SK-MEL-5 (cell line): ENCODE measurements at regions not wholly inside any gene's neighbourhood (a gene's known extent, or its start where the extent isn't known, plus 50 kb on each side); places are given as distances from the start of the nearest gene placed in this dataset.

ENCODE experiments used
- DNase-seq: peaks from one replicate; pipeline ENCODE4 v3.0.0-alpha.2; 2016; ENCODE audit warnings: low read depth, low spot score
- in situ Hi-C: cut with HindIII; loops from 2 replicates; pipeline ENCODE4 v1.10.0; 2016; ENCODE audit warnings: low sequenced_read_pairs, high pct_unique_total_duplicates, low pct_unique_long_range_greater_than_20kb

DNA sequence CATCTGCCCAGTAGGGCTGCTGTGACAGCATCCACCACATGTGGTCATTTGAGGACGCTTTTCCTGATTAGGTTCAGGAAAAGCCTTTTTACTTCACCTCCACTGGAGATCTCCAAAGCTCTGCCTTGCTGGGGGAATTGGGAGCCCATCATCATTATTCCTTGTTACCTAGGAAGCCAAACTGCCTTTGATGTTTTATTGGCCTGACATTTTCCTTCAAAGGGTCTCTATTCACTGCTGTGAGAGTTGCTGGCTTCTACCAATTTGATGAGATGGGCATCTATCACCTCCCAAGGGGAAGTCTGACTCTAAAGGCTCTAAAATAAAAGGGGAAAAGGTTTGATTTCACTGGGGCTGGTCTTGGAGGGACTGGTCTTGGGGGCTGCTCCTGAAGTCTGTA is 678.6 kb downstream of the PTPRU start:
- DNase-seq = no peak
- in situ Hi-C loops = no loop called here

DNA sequence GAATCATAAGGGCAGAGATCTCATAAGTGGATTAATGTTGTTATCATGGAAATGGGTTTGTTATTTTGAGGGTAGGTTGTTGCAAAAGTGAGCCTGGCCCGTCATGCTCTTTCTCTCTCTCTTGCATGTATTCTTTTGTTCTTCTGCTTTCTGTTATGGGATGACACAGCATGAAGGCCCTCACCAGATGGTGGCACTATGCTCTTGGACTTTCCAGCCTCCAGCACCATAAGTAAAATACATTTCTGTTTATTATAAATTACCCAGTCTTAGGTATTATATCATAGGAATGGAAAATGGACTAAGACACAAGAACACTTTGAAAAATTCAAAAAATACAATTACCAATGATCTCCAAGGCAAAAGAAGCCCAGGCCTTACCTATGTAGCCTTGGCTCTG is 676.1 kb downstream of the PTPRU start:
- in situ Hi-C loops = no loop called here

GRCh38 chr1:29909962-29910361 is 673.6 kb downstream of the PTPRU start:
- in situ Hi-C loops = no loop called here
- DNase-seq = no peak

More for the DNA sequence above, 676.1 kb downstream of the PTPRU start:
- DNase-seq = peak; percentile 57

DNA sequence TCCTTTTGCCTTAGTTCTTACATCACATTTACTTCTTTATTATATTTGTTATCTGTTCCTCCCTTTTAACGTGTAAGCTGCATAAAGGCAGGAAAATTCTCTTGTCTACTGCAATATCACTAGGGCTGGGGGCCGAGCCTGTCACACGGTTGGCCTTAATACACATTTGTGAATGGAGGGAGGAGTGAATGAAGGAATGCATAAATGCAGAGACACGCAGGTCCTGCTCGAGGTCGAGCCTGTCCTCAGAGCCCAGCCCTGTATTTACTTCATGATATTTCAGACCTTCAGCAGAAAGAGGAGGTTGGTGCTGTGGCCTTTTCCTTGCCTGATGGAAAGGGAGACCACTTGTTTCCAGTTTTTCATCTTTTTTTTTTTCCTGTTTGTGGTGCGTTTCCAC is 671.3 kb downstream of the PTPRU start:
- no peak for DNase-seq
- in situ Hi-C loops = no loop called here

- in situ Hi-C loops = no loop called here
- DNase-seq = no peak
Measured at GRCh38 chr1:29906927-29907326, 670.6 kb downstream of the PTPRU start.

GRCh38 chr1:29903548-29904166 is 667.3 kb downstream of the PTPRU start:
- peak; percentile 25 for DNase-seq
- in situ Hi-C loops = no loop called here

- in situ Hi-C loops = no loop called here
- no peak for DNase-seq
Measured at GRCh38 chr1:29901624-29902325, 665.5 kb downstream of the PTPRU start.

GRCh38 chr1:29900712-29901111 is 664.4 kb downstream of the PTPRU start:
- DNase-seq = no peak
- in situ Hi-C loops = no loop called here

DNA sequence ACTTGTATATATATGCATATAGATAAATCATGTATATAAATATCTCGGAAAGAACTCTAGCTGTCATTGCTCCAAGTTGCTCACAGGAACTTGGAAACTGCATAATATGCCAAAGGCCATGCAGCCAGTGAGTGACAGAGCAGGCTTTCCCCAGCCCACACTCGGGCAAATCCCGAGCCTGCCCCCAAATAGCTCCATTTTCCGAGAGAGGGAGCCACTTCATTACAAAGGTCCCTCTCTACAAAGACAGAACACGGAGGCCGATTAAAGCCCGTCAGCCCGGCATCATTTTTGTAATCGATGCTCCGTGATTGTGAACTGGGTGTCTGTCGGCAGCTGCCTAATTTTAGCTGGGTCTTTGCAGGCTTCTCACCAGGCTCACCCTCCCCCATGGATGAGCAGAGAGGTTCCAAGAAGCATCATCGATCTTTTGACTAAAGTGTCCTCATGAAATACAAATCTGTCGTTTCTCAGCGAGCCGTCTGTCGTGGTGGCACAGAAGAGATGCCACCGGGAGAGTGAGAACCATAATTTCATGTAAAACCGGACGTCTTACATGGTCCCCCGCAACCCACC is 663.9 kb downstream of the PTPRU start:
- DNase-seq = no peak
- in situ Hi-C loops = no loop called here

GRCh38 chr1:29896791-29897714 is 660.7 kb downstream of the PTPRU start:
- DNase-seq = no peak
- in situ Hi-C loops = no loop called here

- DNase-seq = no peak
- in situ Hi-C loops = no loop called here
Measured at GRCh38 chr1:29896300-29896699, 660.0 kb downstream of the PTPRU start.

GRCh38 chr1:29895201-29895600 is 658.9 kb downstream of the PTPRU start:
- in situ Hi-C loops = no loop called here
- DNase-seq = no peak

DNA sequence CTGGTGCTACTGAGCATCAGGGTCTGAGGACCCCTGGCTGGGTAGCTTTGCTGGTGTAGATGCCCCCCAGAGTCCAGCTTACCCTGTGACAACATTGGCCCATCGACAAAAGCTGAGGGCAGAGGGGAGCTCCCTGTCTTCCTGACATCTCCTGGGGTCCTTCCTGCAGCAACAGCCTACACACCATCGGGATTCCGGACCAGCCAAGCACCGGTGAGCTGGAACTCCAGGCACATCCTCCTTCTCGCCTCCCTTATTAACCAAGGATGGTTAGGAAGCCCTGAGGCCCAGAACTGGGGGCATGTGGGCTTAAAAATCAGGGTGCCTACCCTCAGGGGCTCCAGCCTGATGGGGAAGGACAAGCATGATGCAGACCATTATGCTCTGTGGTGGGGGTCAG is 658.0 kb downstream of the PTPRU start:
- in situ Hi-C loops = no loop called here

DNA sequence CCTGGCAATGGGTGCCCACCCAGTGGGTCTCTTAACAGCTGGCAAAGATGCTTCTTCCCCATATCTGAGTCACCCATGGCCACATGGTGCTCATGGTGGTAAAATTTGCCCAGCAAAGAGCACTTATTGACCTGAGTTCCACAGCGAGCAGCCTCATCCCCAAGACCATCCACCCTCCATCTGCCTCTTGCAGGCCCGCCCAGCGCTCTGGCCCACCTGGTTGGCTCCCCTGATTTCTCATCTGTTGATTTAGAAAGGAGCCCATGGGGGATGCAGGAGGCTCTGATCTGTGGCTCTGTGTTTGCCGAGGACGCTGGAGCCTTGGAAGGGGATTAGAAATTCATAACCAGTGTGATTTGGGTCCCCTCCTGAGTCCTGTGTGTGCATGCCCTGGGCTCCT is 657.5 kb downstream of the PTPRU start:
- in situ Hi-C loops = no loop called here
- no peak for DNase-seq

More for the DNA sequence above, 658.0 kb downstream of the PTPRU start:
- no peak for DNase-seq

GRCh38 chr1:29893046-29893723 is 656.9 kb downstream of the PTPRU start:
- DNase-seq = peak; percentile 44
- in situ Hi-C loops = no loop called here

- DNase-seq = no peak
- in situ Hi-C loops = no loop called here
Measured at GRCh38 chr1:29892247-29892646, 655.9 kb downstream of the PTPRU start.

DNA sequence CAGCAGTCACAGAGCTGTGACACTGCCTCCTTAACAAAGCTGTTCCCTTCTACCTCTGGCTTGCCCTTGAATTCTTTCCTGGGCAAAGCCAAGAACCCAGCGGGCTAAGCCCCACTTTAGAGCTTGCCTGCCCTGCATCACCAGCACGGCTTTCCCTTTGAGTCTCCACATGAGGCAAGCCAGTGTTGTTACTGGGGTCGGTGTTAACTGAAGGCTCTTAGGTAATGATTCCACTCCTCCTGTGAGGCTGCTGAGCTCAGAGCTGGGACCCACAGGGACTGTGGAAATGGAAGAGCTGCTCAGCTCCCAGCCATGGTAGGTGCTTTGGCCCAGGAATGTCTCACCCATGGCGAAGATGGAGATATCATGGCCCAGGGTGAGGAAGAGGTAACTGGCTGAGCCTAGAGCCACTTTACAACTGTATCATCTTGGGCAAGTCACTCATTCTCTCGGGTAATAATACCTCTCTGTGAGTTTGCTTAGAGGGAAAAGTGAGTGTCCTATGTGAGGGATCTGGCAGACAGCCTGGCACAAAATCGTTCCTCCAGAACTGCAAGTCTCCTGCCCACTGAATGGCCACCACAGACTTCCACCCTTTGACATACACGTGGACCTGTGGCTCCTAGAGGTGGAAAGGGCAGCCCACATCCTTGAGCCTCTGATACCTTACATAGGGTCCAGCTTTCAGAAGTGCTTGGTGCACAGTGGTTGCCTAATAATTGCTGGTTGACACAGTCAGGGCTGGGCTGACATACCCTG is 654.1 kb downstream of the PTPRU start:
- in situ Hi-C loops = no loop called here
- no peak for DNase-seq
